GM18499 (cell line): ENCODE measurements at regions not wholly inside any gene's neighbourhood (a gene's known extent, or its start where the extent isn't known, plus 50 kb on each side); places are given as distances from the start of the nearest gene placed in this dataset.

Source experiments
- ATAC-seq: cut with Tn5 transposase; IDR thresholded peaks from one replicate; pipeline ENCODE4 v1.9.1; 2021; ENCODE audit warnings: moderate number of reproducible peaks; ENCODE audit not compliant: insufficient read depth, unreplicated experiment

DNA sequence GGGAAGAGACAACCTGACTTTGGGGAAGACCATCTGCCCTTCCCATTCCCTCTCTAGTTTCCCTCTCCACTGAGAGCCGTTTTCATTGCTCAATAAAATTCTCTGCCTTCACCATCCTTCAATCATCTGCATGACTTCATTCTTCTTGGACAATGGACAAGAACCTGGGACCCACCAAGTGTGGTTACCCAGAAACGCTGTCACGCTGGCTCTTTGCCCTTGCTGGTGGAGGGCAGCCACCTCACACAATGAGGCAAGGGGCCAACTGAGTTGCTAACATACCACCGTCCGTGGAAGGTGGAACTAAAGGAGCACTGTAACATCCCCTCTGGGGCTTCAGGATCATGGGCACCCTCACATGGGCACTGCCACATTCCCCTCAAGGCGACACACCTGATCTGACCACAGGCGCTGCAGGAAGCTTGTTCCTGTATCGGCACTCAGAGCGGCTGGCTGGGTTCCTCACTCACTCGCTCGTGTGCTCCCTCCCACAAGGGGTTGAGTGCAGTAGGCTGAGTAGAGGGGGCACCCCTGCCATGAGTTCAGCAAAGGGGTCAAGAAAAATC lies 652.4 kb downstream of the PLPP3 start:
- no peak for ATAC-seq

DNA sequence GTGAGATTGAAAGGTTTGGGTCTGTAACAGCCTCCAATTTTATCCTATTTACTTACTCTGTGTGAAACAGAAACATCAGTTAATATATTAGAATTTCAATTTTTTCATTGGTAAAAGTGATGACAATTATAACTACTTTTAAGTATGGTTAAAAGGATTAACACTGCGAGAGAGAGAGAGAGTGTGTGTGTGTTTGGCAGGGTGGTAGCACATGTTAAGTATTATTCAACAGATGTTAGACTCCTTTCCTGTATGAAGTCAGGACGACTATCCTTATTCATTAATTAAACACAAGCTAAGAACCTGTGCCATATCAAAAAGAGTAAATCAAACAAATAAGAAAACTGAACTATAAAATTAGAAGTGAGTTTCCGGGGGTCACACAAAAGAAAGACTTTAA lies 662.5 kb downstream of the PLPP3 start:
- no peak for ATAC-seq

DNA sequence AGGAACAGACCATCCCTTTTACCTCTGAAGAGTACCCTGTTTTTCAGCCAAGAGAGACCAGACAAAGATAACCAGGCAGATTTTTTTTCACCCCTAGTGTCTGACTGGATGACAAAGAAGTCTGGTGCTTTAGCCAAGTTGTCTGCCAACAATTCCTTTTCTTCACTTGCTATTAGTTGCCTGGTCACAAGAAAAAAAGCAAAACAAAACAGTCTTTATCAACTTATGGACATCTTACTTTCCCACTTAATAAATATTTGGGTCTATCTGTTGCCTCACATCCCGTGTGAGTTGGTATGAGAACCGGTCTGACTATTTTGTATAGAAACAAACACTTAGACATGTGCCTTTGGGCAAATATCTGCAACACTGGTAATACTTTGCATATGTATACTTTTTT lies 662.9 kb downstream of the PLPP3 start:
- ATAC-seq, result no peak

DNA sequence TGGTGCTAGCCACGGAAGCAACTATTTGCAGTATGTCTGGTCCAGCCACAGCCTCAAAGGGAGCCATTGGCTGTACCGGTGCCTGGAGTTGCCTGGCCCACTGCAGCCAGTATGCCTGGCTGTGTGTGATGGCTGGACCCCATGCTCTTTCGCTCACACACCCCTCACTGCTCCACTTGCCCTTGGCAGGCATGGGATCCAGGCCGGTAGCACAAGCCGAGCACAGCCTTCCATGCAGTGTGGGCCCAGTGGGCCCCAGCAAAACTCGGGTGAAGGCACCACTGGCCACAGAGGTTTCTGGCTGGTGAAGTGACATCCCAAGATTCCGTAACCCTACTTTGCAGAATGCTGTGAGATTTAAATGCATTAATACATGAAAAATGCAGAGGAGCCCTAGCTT lies 665.8 kb downstream of the PLPP3 start:
- ATAC-seq, result no peak

- ATAC-seq, result no peak
Measured at GRCh38 chr1:55912438-55912837, 666.9 kb downstream of the PLPP3 start.

DNA sequence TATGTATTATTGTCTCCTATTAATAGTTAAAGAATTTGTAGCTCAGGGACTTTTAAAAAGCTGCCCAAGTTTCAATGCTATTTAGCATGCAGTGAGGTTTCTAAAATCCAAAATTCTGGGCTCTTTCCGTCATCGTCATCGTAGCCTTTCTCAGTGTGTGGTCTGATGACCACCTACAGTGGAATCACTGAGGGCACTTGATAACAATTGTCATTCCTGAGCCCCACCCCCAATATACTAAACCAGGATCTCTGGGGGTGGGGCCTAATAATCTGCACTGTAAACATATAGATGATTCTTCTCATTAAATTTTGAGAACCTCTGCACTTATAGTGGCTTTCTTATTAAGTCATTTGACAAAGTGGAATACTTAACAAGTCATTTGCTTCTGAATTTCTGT lies 674.8 kb downstream of the PLPP3 start:
- no peak for ATAC-seq

DNA sequence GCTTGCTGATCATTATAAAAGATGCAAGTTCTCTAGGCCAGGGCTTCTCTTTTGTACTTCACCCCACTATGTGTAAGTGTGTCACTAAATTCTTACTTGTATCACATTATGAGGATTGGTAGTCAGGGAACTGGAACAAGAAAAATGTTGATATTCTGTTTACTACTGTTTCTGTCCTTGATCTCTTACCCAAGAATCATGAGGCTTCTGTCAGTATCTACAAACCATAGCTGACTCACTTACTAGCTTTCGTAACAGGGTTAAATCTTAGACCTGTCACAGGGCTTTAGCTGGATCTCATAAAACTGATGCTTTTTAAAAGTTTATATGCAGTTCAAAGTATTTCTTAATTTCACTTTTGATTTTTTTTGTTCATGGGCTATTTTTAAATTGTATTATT lies 681.2 kb downstream of the PLPP3 start:
- no peak for ATAC-seq

GRCh38 chr1:55896210-55896609 lies 681.0 kb upstream of the USP24 start:
- no peak for ATAC-seq

- ATAC-seq, result no peak
Measured at GRCh38 chr1:55894521-55894920, 679.4 kb upstream of the USP24 start.

GRCh38 chr1:55893155-55893554 lies 678.0 kb upstream of the USP24 start:
- ATAC-seq, result no peak

DNA sequence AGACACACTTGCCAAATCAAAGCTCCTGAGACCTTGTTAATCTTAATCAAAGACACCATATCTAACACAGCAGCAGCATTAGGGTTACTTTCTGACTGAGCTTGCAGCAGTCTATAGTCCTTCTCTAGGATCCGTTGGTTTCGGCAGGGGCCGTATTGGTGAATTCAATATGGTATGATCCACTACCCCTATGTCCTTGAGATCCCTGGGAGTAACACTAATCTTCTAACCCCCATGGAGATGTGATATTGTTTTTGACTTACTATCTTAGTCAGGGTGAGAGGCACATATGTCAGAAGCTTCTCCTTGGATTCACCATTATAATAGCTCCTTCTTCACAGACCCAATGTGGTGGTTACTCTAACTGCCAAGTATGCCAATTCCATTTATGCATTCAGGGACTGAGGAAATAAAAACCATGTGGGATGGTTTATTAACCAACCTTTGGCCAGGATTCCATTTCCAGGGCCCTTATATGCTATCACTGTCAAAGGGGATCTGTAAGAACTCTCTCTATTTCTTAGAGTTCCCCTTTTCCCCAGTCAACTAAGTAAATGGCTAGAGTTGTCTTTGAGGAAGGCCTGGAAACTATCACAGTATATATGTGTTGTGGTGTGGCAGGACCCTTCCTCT lies 673.6 kb upstream of the USP24 start:
- no peak for ATAC-seq

DNA sequence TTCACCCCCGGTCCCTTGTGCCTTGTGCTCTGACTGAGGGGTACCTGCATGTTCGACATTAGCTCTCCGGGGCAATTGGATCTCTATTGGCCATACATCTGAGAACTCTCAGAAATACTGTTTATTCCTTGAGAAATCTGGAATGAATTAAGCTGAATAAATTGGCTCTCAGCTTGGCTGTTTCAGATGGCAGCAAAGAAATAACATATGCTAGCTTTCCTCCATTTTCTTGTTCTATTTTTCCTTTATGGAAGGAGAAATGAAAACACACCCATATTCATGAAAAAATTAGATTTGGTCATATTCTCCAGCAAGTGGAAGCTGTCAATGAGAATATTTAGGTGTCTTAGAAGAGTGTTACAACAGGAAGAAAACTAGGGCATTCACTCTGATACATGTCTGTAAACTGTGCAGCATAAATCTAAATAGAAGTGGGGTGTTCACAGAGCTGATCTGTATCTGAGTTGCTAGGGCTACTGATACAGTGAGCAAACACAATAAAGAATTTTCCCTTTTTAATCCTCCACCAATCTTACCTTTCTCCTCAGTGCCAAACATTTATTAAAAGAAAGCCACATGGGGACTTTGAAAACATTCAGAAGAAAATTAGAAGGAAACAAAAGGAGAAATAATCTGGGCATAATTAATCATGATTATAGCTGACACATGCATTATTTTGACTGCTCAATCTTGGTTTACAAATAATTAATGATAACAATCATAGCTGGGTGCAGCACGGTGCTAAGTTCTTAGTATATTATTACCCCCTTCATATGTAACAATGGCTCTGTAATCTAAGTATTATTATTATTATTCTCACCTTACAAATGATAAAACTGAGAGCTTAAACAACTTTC lies 671.9 kb upstream of the USP24 start:
- ATAC-seq, result no peak

GRCh38 chr1:55885619-55886018 lies 670.5 kb upstream of the USP24 start:
- no peak for ATAC-seq

- ATAC-seq, result no peak
Measured at GRCh38 chr1:55882931-55883330, 667.8 kb upstream of the USP24 start.

- ATAC-seq, result no peak
Measured at GRCh38 chr1:55879346-55879745, 664.2 kb upstream of the USP24 start.

- ATAC-seq, result no peak
Measured at GRCh38 chr1:55877437-55878232, 662.5 kb upstream of the USP24 start.

GRCh38 chr1:55876276-55877060 lies 661.3 kb upstream of the USP24 start:
- ATAC-seq, result no peak

DNA sequence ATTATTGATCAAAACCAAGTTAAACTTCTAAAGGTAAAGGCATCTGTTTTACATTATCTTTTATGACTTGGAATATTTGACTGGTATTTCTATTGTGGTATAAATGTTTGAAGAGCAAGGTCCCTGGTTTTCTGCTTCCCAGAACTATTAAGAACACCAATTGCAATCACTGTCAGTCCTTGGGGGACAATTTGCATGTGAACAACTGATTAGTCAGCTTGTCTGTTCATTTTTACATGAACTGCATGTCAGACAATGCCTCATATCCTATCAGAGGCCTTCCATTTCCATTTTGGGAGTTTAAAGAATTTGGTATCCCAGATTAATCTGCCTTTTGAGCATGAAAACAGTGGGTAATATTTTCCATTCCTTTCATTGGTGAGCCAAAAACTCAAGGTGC lies 654.9 kb upstream of the USP24 start:
- ATAC-seq, result no peak

DNA sequence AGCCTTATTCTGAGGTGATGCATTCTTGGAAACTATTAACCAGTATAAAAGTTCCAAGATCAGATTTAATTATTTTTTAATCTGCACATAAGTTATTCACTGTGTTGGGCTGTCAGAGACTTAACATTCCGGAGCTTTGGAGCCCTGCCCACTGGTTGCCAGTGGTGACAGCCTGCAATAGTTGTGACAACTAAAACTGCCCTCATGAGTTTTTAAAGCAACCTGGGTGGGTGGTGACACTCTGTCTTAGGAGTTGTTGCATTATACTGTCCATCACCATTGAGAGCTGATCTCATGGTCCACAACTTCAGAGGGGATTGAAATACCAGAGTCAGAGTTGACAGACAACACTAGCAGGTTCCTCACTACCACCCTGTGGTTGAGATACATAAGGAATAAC lies 653.9 kb upstream of the USP24 start:
- ATAC-seq, result no peak

GRCh38 chr1:55868026-55868425 lies 652.9 kb upstream of the USP24 start:
- no peak for ATAC-seq
